ENCODE measurements at regions not wholly inside any gene's neighbourhood (a gene's known extent, or its start where the extent isn't known, plus 50 kb on each side); places are given as distances from the start of the nearest gene placed in this dataset.

DNA sequence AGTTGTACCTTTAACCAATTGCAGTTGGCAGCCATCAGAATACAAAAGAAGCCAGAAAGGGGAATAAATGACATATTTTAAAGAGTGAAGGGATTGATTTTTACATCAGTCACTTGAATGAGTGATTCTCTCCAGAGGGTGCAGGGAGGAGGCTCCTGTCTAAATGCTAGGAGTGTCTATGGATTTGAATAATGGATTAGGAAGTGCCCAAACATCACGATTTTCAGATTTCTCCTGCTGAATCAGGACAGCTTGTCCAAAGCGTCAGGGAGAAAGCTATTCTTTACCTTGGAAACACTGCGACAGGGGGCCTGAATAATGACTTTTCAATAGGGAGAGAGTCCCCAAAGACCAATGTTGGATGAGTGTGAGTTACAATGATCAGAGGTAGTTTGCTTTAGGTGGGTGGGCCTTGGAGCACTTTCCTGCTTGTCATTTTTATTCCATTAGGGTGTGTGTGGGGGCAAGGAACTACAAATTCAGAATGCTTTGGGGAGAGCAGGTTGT, 735.5 kb downstream of the KCNA4 start:
- DNase-seq (ENCODE audit: low read depth), result no peak
- TF ChIP-seq, protein P1, sequence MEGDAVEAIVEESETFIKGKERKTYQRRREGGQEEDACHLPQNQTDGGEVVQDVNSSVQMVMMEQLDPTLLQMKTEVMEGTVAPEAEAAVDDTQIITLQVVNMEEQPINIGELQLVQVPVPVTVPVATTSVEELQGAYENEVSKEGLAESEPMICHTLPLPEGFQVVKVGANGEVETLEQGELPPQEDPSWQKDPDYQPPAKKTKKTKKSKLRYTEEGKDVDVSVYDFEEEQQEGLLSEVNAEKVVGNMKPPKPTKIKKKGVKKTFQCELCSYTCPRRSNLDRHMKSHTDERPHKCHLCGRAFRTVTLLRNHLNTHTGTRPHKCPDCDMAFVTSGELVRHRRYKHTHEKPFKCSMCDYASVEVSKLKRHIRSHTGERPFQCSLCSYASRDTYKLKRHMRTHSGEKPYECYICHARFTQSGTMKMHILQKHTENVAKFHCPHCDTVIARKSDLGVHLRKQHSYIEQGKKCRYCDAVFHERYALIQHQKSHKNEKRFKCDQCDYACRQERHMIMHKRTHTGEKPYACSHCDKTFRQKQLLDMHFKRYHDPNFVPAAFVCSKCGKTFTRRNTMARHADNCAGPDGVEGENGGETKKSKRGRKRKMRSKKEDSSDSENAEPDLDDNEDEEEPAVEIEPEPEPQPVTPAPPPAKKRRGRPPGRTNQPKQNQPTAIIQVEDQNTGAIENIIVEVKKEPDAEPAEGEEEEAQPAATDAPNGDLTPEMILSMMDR (IDR thresholded peaks at IDR 0.05; ENCODE audit: insufficient read depth, low read length), result no peak
- H3K4me3 ChIP-seq (ENCODE audit: low read depth, low read length), result no peak overlapping the region

DNA sequence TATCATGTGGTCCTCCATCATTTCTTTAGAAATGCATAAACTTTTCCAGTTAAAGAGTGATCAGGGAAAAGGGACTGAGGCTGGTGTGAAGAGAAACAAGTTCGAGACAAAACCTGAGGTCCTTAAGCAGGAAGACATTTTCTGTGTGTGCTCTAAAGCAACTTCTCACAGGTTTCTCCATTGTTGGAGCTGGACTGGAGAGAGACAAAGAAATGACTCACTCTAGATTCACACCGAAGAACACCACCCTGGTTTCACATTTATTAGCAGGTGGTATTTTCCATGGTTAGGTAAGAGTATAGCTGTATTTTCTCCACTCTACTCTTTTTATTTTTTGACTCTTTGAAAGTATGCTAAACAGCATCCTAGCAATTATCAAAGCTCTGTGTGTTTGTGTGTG, 736.4 kb downstream of the KCNA4 start:
- peak; percentile 30 for DNase-seq (ENCODE audit: low read depth)
- TF ChIP-seq, protein P1 (IDR thresholded peaks at IDR 0.05; ENCODE audit: insufficient read depth, low read length), result no peak
- H3K4me3 ChIP-seq (ENCODE audit: low read depth, low read length), result no peak overlapping the region

DNA sequence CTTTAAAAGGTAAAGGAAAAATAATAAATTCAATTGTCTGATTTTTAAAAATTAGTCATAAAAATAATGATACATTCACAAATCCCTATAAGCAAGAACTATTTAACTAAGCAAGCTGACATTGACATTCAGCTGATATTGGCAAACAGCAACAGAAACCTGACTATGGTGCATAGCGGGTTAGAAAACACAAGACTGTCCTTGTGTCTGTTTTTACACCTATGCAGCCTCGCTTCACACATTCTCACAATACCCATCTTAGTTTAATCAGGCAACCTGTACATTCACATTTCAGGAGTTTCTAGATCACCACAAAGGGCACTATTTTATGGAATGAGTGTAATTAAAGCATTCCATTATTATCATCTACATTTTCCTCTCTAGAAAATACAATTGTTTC, 737.1 kb downstream of the KCNA4 start:
- TF ChIP-seq, protein P1 (IDR thresholded peaks at IDR 0.05; ENCODE audit: insufficient read depth, low read length), result no peak
- no peak overlapping the region for H3K4me3 ChIP-seq (ENCODE audit: low read depth, low read length)
- DNase-seq (ENCODE audit: low read depth), result no peak

DNA sequence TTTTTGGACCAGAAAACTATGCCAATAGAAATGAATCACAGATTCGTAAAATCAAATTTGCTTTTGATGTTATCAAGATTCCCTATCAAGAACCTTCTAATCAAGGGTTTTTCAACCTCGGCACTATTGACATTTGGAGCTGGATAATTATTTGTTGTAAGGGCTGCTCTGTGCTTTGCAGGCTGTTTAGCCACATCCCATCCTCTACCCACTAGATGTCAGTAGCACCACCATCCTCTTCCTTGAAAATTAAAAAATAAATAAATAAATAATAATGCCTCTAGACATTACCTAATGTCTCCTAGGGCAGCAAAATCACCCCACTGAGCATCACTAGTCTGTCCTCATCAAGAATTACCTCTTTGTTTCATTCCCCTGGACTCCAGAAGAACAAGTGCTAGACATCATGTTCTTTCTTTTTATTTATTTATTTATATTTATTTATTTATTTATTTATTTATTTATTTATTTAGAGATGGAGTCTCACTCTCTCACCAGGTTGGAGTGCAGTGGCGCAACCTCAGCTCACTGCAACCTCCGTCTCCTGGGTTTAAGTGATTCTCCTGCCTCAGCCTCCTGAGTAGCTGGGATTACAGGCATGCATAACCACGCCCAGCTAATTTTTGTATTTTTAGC, 744.7 kb downstream of the KCNA4 start:
- TF ChIP-seq, protein P1 (IDR thresholded peaks at IDR 0.05; ENCODE audit: insufficient read depth, low read length), result peak; percentile 67
- DNase-seq (ENCODE audit: low read depth), result peak; percentile 64
- no peak overlapping the region for H3K4me3 ChIP-seq (ENCODE audit: low read depth, low read length)

DNA sequence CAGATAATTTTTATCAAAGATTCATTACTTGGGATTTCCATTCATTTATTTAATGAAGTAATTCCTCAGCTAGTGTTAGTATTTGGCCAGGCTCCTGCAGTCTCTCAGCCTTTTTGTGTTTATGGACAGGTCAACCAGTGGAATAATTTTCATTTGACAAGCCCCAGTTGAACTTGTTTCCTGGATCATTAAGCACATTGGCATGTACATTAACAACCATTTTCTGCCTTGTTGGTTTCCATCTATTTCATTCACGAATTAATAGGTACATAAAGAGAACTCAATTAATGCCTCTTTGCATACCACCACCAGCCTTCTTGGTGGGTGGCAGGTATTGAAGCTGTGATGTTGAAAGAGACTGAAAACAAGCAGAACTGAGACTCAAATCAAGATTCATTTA, 745.2 kb downstream of the KCNA4 start:
- DNase-seq (ENCODE audit: low read depth), result no peak
- TF ChIP-seq, protein P1 (IDR thresholded peaks at IDR 0.05; ENCODE audit: insufficient read depth, low read length), result no peak
- no peak overlapping the region for H3K4me3 ChIP-seq (ENCODE audit: low read depth, low read length)

DNA sequence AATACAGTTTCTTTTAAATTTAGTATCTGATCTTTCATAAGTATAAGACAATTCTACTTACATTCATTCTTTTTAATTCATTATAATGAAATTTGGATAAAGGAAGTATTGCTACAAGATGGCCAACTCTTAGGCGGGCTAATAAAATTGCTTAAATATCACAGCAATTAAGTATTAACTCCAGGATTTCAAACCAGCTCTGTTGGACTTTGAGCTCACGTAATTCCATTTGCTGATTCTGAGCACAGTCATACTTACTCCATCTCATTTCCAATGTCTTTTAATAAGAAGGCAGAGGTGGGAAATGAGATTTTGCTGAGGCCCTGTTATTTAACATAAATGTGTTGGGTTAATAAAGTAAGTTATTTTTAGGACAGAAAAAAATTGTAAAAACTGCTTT, 748.1 kb downstream of the KCNA4 start:
- TF ChIP-seq, protein P1 (IDR thresholded peaks at IDR 0.05; ENCODE audit: insufficient read depth, low read length), result no peak
- DNase-seq (ENCODE audit: low read depth), result no peak
- H3K4me3 ChIP-seq (ENCODE audit: low read depth, low read length), result no peak overlapping the region

DNA sequence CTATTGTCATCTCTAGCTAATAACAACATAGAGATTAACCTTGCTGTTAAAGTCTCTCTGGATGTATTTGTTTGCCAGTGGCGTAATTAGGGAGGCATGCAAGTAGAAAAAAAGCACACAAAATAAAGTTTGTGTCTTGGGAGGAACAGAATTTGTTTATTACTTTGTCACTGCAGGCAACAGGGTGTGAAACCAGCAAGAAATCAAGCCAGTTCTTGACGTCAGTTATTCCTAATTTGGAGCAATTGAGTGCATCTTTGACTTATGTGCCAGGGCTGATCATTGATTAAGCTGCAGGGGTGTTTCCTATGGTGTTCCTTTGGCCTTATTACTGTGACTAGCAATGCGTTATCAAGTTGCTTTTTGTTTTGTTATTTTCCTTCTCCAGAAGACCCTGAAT, 751.0 kb downstream of the KCNA4 start:
- TF ChIP-seq, protein P1 (IDR thresholded peaks at IDR 0.05; ENCODE audit: insufficient read depth, low read length), result no peak
- DNase-seq (ENCODE audit: low read depth), result no peak
- H3K4me3 ChIP-seq (ENCODE audit: low read depth, low read length), result no peak overlapping the region
